HepG2 (cell line): ENCODE measurements at regions not wholly inside any gene's neighbourhood (a gene's known extent, or its start where the extent isn't known, plus 50 kb on each side); places are given as distances from the start of the nearest gene placed in this dataset.

ENCODE experiments used
- ATAC-seq: fragments of 200-7000 bp; cut with Tn5 transposase; 3 replicates; pipeline ENCODE4 v1.9.1; 2020; ENCODE audit warnings: mild to moderate bottlenecking, moderate library complexity
- BruUV-seq: library from RNA; stranded (reverse); fragments of 400-500 nt; replicated peaks from 2 replicates; lab custom pipeline; 2021; lab: Mats Ljungman, UMichigan
- CTCF ChIA-PET: fragments of 300-600 bp; formaldehyde crosslinking; extraction: SDS; loops from one replicate; lab custom pipeline; 2021; ENCODE audit warnings: low total read pairs, inconsistent platforms, low intra/inter-chr PET ratio; lab: Yijun Ruan, JAX
- POLR2A ChIA-PET: fragments of 350-600 bp; sonication (Branson Sonifier 250); formaldehyde crosslinking; loops from one replicate; lab custom pipeline; 2020; ENCODE audit warnings: antibody characterized with exemption, inconsistent platforms; lab: Yijun Ruan, JAX
- DNase-seq: peaks from one replicate; pipeline ENCODE4 v3.0.0-alpha.2; 2015; ENCODE audit warnings: low spot score
- FAIRE-seq: peaks from 3 replicates; lab custom pipeline; 2011; peaks lifted over from hg19 to GRCh38; lab: Jason Lieb, UNC
- H2AFZ ChIP-seq: one replicate; pipeline ENCODE4 v1.6.1; 2011; ENCODE audit warnings: low read length, inconsistent platforms
- H3K27ac ChIP-seq: fragments of 300-600 bp; 3 replicates; pipeline ENCODE4 v1.8.0; 2011; ENCODE audit warnings: mixed run types, mild to moderate bottlenecking, mixed read lengths, low read length, inconsistent platforms; ENCODE audit not compliant: insufficient read depth; ENCODE audit errors: extremely low read length
- H3K27me3 ChIP-seq, 2 experiments: fragments of 200-600 bp in 1 of 2; 2 replicates in 1 of 2; 3 replicates in 1 of 2; pipeline versions ENCODE4 v1.6.0 to v1.8.0; 2011; ENCODE audit warnings: low read length in 2 of 2, mild to moderate bottlenecking in 2 of 2, moderate library complexity in 2 of 2, inconsistent platforms in 1 of 2; ENCODE audit not compliant: insufficient read depth in 2 of 2, control insufficient read depth in 1 of 2
- H3K36me3 ChIP-seq, 2 experiments: fragments of 200-600 bp in 1 of 2; replicated peaks in 1 of 2; 2 replicates in 1 of 2; 3 replicates in 1 of 2; pipeline versions ENCODE4 v1.5.1 to v1.8.0; 2011; ENCODE audit warnings: low read length in 2 of 2, inconsistent platforms in 1 of 2; ENCODE audit not compliant: insufficient read depth in 2 of 2, control insufficient read depth in 1 of 2
- H3K4me1 ChIP-seq: 2 replicates; pipeline ENCODE4 v1.5.1; 2012; ENCODE audit warnings: low read length, inconsistent platforms; ENCODE audit not compliant: insufficient read depth
- H3K4me2 ChIP-seq: 2 replicates; pipeline ENCODE4 v1.6.0; 2011; ENCODE audit warnings: low read depth, low read length, inconsistent platforms
- H3K4me3 ChIP-seq, 3 experiments: fragments of 200-600 bp in 1 of 3; sonication (generic), shearing (Covaris generic) in 1 of 3; replicated peaks in 1 of 3; 2 replicates each; pipeline ENCODE4 v1.5.1; 2011 to 2016; ENCODE audit warnings: low read length in 3 of 3, inconsistent platforms in 2 of 3, low read depth in 2 of 3, mild to moderate bottlenecking in 2 of 3, control low read depth in 1 of 3, mixed read lengths in 1 of 3; ENCODE audit not compliant: insufficient read depth in 1 of 3
- H3K79me2 ChIP-seq: one replicate; pipeline ENCODE4 v1.6.1; 2011; ENCODE audit warnings: low read length, inconsistent platforms; ENCODE audit not compliant: insufficient read depth
- H3K9ac ChIP-seq: 2 replicates; pipeline ENCODE4 v1.6.0; 2011; ENCODE audit warnings: mild to moderate bottlenecking, low read depth, low read length, inconsistent platforms; ENCODE audit not compliant: insufficient read depth
- H3K9me3 ChIP-seq: 2 replicates; pipeline ENCODE4 v1.5.1; 2012; ENCODE audit warnings: mild to moderate bottlenecking, low read length
- H4K20me1 ChIP-seq: 2 replicates; pipeline ENCODE4 v1.6.0; 2011; ENCODE audit warnings: inconsistent platforms, mild to moderate bottlenecking, low read length, moderate library complexity; ENCODE audit not compliant: insufficient read depth
- NFE2L2 ChIP-seq: fragments of 150-350 bp; IDR thresholded peaks from 2 replicates; pipeline ENCODE4 v1.6.1; 2014; ENCODE audit warnings: low read length
- ZFP36 ChIP-seq: fragments of 150-350 bp; IDR thresholded peaks from 2 replicates; pipeline ENCODE4 v1.6.1; 2018; ENCODE audit warnings: borderline replicate concordance, low read length, low read depth; ENCODE audit not compliant: partially characterized antibody
- ZNF543 ChIP-seq: sonication (generic); formaldehyde crosslinking; IDR thresholded peaks from 2 replicates; pipeline ENCODE4 v1.4.0; 2020; ENCODE audit warnings: mild to moderate bottlenecking, missing genetic modification reagents
- ZNF7 ChIP-seq: IDR thresholded peaks from 2 replicates; pipeline ENCODE4 v1.6.1; 2016; ENCODE audit warnings: missing biosample characterization, missing genetic modification reagents
- WGBS: methylation state at CpG from one replicate; pipeline ENCODE4 v1.1.6; 2017; ENCODE audit warnings: low lambda C conversion rate; 5-methylcytosine and 5-hydroxymethylcytosine counted together
- in situ Hi-C: cut with HindIII; loops from 2 replicates; pipeline ENCODE4 v1.10.0; 2017; ENCODE audit warnings: low pct_unique_long_range_greater_than_20kb; ENCODE audit not compliant: extremely low pct_ligation_motif_present
- intact Hi-C: fragments of 100-400 bp; cut with micrococcal nuclease; formaldehyde crosslinking; loops from one replicate; pipeline ENCODE4 v1.10.0; 2022; ENCODE audit not compliant: unreplicated experiment
- TF ChIP-seq, protein P1 (sequence below): IDR thresholded peaks from 2 replicates; pipeline ENCODE4 v1.6.1; 2012; ENCODE audit warnings: low read length, improper control_type of control experiment

DNA sequence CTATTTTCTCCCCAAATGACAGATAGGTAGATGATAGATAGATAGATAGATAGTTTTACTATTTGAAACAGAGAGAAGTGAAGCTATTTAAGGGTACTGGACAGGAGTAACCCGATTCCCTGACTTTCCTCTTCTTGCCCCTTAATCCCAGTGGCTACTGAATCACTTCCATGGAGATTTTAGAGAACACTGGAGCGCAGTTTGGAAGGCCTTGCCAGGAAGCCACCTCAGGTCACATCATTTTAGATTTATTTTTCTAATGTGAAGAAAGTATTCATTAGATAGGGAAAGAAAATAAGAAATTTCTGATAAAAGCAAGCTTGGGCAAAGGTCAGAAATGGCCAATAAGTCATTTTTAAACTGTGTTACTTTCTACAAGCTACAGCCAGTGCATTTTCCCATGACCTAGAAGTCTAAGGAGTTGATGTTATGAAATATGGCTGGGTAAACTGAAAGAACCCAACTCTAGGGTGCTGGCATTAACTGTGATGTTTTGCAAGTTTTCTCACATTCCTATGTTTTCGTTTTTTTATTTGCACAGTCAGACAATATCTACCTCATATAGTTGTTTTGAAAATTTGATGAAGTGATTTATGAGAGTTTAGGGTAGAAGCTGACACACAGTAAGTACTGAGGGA lies 544.7 kb upstream of the PTGER4 start (continued):
- TF ChIP-seq, protein P1, sequence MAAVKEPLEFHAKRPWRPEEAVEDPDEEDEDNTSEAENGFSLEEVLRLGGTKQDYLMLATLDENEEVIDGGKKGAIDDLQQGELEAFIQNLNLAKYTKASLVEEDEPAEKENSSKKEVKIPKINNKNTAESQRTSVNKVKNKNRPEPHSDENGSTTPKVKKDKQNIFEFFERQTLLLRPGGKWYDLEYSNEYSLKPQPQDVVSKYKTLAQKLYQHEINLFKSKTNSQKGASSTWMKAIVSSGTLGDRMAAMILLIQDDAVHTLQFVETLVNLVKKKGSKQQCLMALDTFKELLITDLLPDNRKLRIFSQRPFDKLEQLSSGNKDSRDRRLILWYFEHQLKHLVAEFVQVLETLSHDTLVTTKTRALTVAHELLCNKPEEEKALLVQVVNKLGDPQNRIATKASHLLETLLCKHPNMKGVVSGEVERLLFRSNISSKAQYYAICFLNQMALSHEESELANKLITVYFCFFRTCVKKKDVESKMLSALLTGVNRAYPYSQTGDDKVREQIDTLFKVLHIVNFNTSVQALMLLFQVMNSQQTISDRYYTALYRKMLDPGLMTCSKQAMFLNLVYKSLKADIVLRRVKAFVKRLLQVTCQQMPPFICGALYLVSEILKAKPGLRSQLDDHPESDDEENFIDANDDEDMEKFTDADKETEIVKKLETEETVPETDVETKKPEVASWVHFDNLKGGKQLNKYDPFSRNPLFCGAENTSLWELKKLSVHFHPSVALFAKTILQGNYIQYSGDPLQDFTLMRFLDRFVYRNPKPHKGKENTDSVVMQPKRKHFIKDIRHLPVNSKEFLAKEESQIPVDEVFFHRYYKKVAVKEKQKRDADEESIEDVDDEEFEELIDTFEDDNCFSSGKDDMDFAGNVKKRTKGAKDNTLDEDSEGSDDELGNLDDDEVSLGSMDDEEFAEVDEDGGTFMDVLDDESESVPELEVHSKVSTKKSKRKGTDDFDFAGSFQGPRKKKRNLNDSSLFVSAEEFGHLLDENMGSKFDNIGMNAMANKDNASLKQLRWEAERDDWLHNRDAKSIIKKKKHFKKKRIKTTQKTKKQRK = no peak

DNA sequence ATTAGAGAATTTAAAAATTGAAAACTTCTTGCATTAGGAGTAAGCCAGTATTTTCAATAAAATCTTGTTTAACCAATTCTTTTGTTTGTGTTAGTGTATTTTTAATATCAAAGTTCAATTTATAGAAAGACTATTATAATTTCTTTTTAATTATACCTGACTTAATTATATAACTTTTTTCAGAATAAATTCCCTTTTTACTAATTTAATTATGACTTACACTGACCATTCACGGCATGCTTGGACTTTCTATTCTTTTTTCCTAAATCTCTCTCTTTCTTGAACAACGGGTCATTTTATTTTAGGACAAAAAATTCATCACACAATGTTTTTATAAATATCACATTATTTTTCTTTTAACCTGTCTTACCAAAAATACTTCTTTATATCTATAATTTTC lies 555.3 kb upstream of the PTGER4 start:
- no peak for DNase-seq
- ChIA-PET POLR2A (no interaction called here), CTCF (no interaction called here)
- Histone ChIP-seq H2AFZ (no peak overlapping the region), H3K27me3 (no peaks in the 10 kb centered on the region; a peak in 1 of 5 replicates), H3K79me2 (no peaks in the 10 kb centered on the region), H4K20me1 (no peaks in the 10 kb centered on the region), H3K4me2 (no peak overlapping the region), H3K4me3 (no peak overlapping the region), H3K36me3 (no peaks in the 10 kb centered on the region), H3K4me1 (no peaks in the 10 kb centered on the region), H3K9ac (no peak overlapping the region), H3K27ac (no peak overlapping the region), H3K9me3 (peaks cover 83% of the 10 kb centered on the region)
- intact Hi-C loops (no loop called here), in situ Hi-C loops (no loop called here)
- ATAC-seq = no peak
- BruUV-seq = no TSS peak
- TF ChIP-seq ZNF7 (CRISPR knock-in tag) (no peak), NFE2L2 (no peak), ZNF543 (no peak), ZFP36 (peak; percentile 97)
- TF ChIP-seq, protein P1 = peak; percentile 64; the same call in 1 of the 2 replicates
- WGBS = 0% methylated on average over 2 of the region's 2 CpGs
- FAIRE-seq = no peak
